HepG2 (cell line): ENCODE measurements at regions not wholly inside any gene's neighbourhood (a gene's known extent, or its start where the extent isn't known, plus 50 kb on each side); places are given as distances from the start of the nearest gene placed in this dataset.

ENCODE experiments used
- ATAD3A ChIP-seq: sonication (generic); formaldehyde crosslinking; IDR thresholded peaks from 2 replicates; pipeline ENCODE4 v1.4.0; 2020; ENCODE audit warnings: missing genetic modification reagents
- CHD4 ChIP-seq: fragments of 200-600 bp; sonication (generic); IDR thresholded peaks from 2 replicates; pipeline ENCODE4 v1.7.0; 2017; ENCODE audit warnings: mild to moderate bottlenecking, low read length, borderline replicate concordance
- DRAP1 ChIP-seq: IDR thresholded peaks from 2 replicates; pipeline ENCODE4 v1.6.1; 2016; ENCODE audit warnings: missing genetic modification reagents, missing compliant biosample characterization
- GMEB1 ChIP-seq: sonication (generic); formaldehyde crosslinking; IDR thresholded peaks from 2 replicates; pipeline ENCODE4 v1.5.1; 2020; ENCODE audit warnings: missing genetic modification reagents, mild to moderate bottlenecking, borderline replicate concordance
- HIVEP1 ChIP-seq: sonication (generic); formaldehyde crosslinking; IDR thresholded peaks from 2 replicates; pipeline ENCODE4 v1.4.0; 2020; ENCODE audit warnings: mild to moderate bottlenecking, missing genetic modification reagents
- HNF1A ChIP-seq, 2 experiments: sonication (generic) in 1 of 2; formaldehyde crosslinking in 1 of 2; IDR thresholded peaks; 2 replicates each; pipeline versions ENCODE4 v1.4.0 to v1.6.1; 2016 to 2020; ENCODE audit warnings: borderline replicate concordance in 1 of 2, low read depth in 1 of 2, mild to moderate bottlenecking in 1 of 2, missing genetic modification reagents in 1 of 2
- NR2C2 ChIP-seq: sonication (generic); formaldehyde crosslinking; IDR thresholded peaks from 2 replicates; pipeline ENCODE4 v1.4.0; 2020; ENCODE audit warnings: missing genetic modification reagents, mild to moderate bottlenecking, moderate library complexity, borderline replicate concordance
- POLR2A ChIP-seq, 2 experiments: IDR thresholded peaks; 2 replicates each; pipeline ENCODE4 v1.6.1; 2011; ENCODE audit warnings: low read depth in 2 of 2, low read length in 2 of 2, mild to moderate bottlenecking in 1 of 2, moderate library complexity in 1 of 2; ENCODE audit not compliant: insufficient read depth in 1 of 2
- PTBP1 ChIP-seq: fragments of 200-400 bp; formaldehyde crosslinking; IDR thresholded peaks from 2 replicates; pipeline ENCODE4 v1.6.1; 2018; ENCODE audit warnings: low read length, low read depth; ENCODE audit not compliant: poor library complexity, severe bottlenecking
- RFXANK ChIP-seq: IDR thresholded peaks from 2 replicates; pipeline ENCODE4 v1.6.1; 2016
- SNRNP70 ChIP-seq: fragments of 200-400 bp; formaldehyde crosslinking; IDR thresholded peaks from 2 replicates; pipeline ENCODE4 v1.6.1; 2017; ENCODE audit warnings: mild to moderate bottlenecking, low read depth, low read length, moderate library complexity
- SUZ12 ChIP-seq: fragments of 150-350 bp; IDR thresholded peaks from 2 replicates; pipeline ENCODE4 v1.6.1; 2014; ENCODE audit warnings: low read depth, low read length
- TCF7 ChIP-seq: sonication (generic); IDR thresholded peaks from 2 replicates; pipeline ENCODE4 v1.6.1; 2016; ENCODE audit warnings: antibody characterized with exemption, low read depth
- TRIM24 ChIP-seq: sonication (generic); formaldehyde crosslinking; IDR thresholded peaks from 2 replicates; pipeline ENCODE4 v1.8.0; 2022; ENCODE audit warnings: mild to moderate bottlenecking, missing genetic modification reagents
- ZFP37 ChIP-seq: sonication (generic); formaldehyde crosslinking; IDR thresholded peaks from 2 replicates; pipeline ENCODE4 v1.4.0; 2020; ENCODE audit warnings: missing genetic modification reagents, borderline replicate concordance
- ZHX1 ChIP-seq: sonication (generic); formaldehyde crosslinking; IDR thresholded peaks from 2 replicates; pipeline ENCODE4 v1.8.1; 2022; ENCODE audit warnings: low read depth, mild to moderate bottlenecking, missing genetic modification reagents
- ZKSCAN5 ChIP-seq: sonication (generic); formaldehyde crosslinking; IDR thresholded peaks from 2 replicates; pipeline ENCODE4 v1.5.1; 2020; ENCODE audit warnings: mild to moderate bottlenecking, missing genetic modification reagents
- ZNF251 ChIP-seq: sonication (generic); formaldehyde crosslinking; IDR thresholded peaks from 2 replicates; pipeline ENCODE4 v1.9.0; 2021; ENCODE audit warnings: mild to moderate bottlenecking, missing genetic modification reagents
- ZNF350 ChIP-seq: sonication (generic); formaldehyde crosslinking; IDR thresholded peaks from 2 replicates; pipeline ENCODE4 v1.4.0; 2020; ENCODE audit warnings: mild to moderate bottlenecking, low read depth, missing genetic modification reagents, borderline replicate concordance
- ZNF644 ChIP-seq: IDR thresholded peaks from 2 replicates; pipeline ENCODE4 v1.6.1; 2016; ENCODE audit warnings: low read depth
- ZNF75D ChIP-seq: sonication (generic); formaldehyde crosslinking; IDR thresholded peaks from 2 replicates; pipeline ENCODE4 v1.8.1; 2023; ENCODE audit warnings: missing genetic modification reagents, mild to moderate bottlenecking, borderline replicate concordance

DNA sequence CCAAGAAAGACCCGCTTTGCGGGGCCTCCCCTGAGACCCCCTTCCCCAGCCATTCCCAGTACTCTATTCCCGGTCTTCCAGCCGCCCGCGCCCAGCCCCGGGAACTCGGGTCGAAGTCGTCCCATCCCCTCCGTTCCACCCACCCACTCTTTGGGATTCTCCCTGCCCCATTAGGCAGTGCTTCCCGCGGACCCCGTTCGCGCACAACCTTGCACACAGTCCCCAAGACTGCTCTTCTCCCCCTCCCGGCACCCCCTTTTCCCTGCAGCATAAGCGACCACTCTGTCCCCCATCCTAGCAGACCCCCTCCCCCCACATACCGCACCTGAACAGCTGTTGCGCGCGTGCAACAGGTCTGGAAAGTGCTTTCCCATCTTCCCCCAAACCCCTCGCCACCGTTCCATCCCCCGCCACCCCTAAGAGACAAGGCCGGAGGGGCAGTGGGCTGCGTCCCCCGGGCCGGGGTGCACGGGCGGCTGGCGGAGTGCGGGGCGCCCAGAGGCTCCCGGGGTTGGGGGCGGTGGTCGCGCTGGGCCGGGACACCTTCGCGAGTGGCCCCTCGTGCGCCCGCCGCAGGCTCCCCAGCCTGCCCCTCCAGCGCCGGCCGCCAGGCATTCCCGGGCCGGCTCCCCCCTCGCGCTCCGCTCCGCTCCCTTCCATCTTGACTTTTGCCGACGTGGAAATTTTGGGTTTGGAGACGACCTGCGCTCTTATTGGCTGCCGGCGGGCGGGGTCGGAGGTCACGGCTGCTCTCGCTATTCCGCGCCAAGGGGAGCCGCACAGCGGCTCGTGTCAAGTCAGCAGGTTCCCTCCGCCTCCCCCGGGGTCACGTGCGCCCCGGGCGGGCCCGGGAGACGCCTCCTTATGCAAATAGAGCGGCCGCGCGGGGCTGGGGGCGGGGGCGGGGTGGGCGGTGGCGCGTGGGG lies 201.2 kb upstream of the NFE2L3 start (continued):
- TF ChIP-seq HNF1A (IDR thresholded peaks at IDR 0.05; ENCODE audit: low read depth): no peak
- peak; percentile 27; the same call in 1 of the 2 replicates for TF ChIP-seq HNF1A (CRISPR knock-in tag; IDR thresholded peaks at IDR 0.05; ENCODE audit: borderline replicate concordance)
- TF ChIP-seq RFXANK (CRISPR knock-in tag): no peak
- peak; percentile 23; the same call in 1 of the 2 replicates for TF ChIP-seq TCF7
- no peak for TF ChIP-seq CHD4
- peak; percentile 98 for TF ChIP-seq NR2C2 (CRISPR knock-in tag)
- TF ChIP-seq ZFP37 (CRISPR knock-in tag): no peak
- no peak for TF ChIP-seq PTBP1
- TF ChIP-seq ZNF75D (CRISPR knock-in tag): no peak
- no peak for TF ChIP-seq TRIM24
- no peak for TF ChIP-seq SNRNP70
- no peak for TF ChIP-seq ZKSCAN5
- 0 out of 2 replicates have a peak, but pooled peaks have one; percentile 32 for TF ChIP-seq HIVEP1 (CRISPR knock-in tag)
- no peak for TF ChIP-seq ZNF644
- TF ChIP-seq ZNF251 (CRISPR knock-in tag): no peak
- no peak for TF ChIP-seq ZHX1 (CRISPR knock-in tag)
- TF ChIP-seq DRAP1 (CRISPR knock-in tag): peak; percentile 31
- TF ChIP-seq SUZ12: no peak
- TF ChIP-seq POLR2A (IDR thresholded peaks at IDR 0.05; ENCODE audit: insufficient read depth in 1 of 2, low read depth in 2 of 2, low read length in 2 of 2): peak in 1 of 2 experiments; percentile 15; a peak in 2 of 4 replicates
- no peak for TF ChIP-seq ATAD3A (CRISPR knock-in tag)
- peak; percentile 45; the same call in 1 of the 2 replicates for TF ChIP-seq GMEB1 (CRISPR knock-in tag)
- no peak for TF ChIP-seq ZNF350 (CRISPR knock-in tag)
